BLaER1 (cell line): ENCODE measurements at regions not wholly inside any gene's neighbourhood (a gene's known extent, or its start where the extent isn't known, plus 50 kb on each side); places are given as distances from the start of the nearest gene placed in this dataset.
"Not testable (repeated sequence)": the region's sequence is repeated elsewhere in the genome, so short reads cannot be mapped to it uniquely, and the experiment has no call there.

Experiments used
- H3K27ac ChIP-seq: shearing (Covaris generic); formaldehyde crosslinking; 2 replicates; pipeline ENCODE4 v1.8.1; 2022
- H3K27me3 ChIP-seq: shearing (Covaris generic); formaldehyde crosslinking; 2 replicates; pipeline ENCODE4 v1.8.1; 2022
- H3K36me3 ChIP-seq: shearing (Covaris generic); formaldehyde crosslinking; 2 replicates; pipeline ENCODE4 v1.8.1; 2022
- H3K4me1 ChIP-seq: shearing (Covaris generic); formaldehyde crosslinking; 2 replicates; pipeline ENCODE4 v1.8.1; 2022
- H3K4me2 ChIP-seq: shearing (Covaris generic); formaldehyde crosslinking; 2 replicates; pipeline ENCODE4 v1.8.1; 2022
- H3K4me3 ChIP-seq: shearing (Covaris generic); formaldehyde crosslinking; 2 replicates; pipeline ENCODE4 v1.8.1; 2022
- H3K9ac ChIP-seq: shearing (Covaris generic); formaldehyde crosslinking; 2 replicates; pipeline ENCODE4 v1.8.1; 2022
- H3K9me3 ChIP-seq: shearing (Covaris generic); formaldehyde crosslinking; 2 replicates; pipeline ENCODE4 v1.8.1; 2022
- H4K20me1 ChIP-seq: shearing (Covaris generic); formaldehyde crosslinking; 2 replicates; pipeline ENCODE4 v1.8.1; 2022
- Cebpa-rat ChIP-seq: shearing (Covaris generic); IDR thresholded peaks from 2 replicates; pipeline ENCODE4 v1.8.1; 2022

- Histone ChIP-seq H3K36me3 (no peaks in the 10 kb centered on the region), H3K4me3 (no peak overlapping the region), H3K4me1 (peaks cover 7% of the 10 kb centered on the region; the same call in 1 of the 2 replicates), H3K27me3 (no peaks in the 10 kb centered on the region), H3K27ac (no peak overlapping the region), H3K9me3 (peaks cover 6% of the 10 kb centered on the region; the same call in 1 of the 2 replicates), H3K4me2 (no peak overlapping the region), H4K20me1 (no peaks in the 10 kb centered on the region), H3K9ac (no peak overlapping the region)
- no peak for TF ChIP-seq Cebpa-rat
Observed at GRCh38 chr2:16417726-16418125, 247.9 kb downstream of the CYRIA start.

DNA sequence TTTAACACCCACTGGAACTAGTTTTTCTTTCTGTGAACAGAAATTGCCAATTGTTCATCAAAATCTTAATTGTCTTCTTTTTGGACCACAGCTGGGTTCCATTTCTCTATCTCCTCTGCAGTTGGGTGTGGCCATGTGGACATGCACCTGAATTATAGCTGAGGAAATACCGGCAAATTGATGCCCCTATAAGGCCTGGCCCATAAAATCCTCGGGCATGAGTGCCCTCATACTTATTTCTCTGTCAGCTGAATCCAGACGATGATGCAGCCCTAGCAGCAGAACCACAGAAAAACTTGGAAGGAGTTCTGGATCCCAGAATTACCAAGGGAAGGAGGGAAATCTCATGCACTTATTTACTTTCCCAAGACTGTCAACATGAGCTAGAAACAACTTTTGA is 249.0 kb downstream of the CYRIA start:
- TF ChIP-seq Cebpa-rat: no peak
- no peaks in the 10 kb centered on the region for H3K27me3 ChIP-seq

DNA sequence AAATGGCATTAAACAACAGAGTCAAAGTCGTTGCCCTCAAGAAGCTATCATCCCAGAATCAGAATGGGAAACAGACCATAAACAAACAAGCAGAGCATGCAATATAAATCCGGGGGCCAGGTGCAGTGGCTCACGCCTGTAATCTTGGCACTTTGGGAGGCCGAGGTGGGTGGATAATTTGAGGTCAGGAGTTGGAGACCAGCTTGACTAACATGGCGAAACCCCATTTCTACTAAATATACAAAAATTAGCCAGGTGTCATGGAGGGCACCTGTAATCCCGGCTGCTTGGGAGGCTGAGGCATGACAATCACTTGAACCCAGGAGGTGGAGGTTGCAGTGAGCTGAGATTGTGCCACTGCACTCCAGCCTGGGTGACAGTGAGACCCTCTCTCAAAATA is 249.8 kb downstream of the CYRIA start:
- not testable (repeated sequence) for H3K4me2 ChIP-seq, H3K36me3 ChIP-seq, H3K27ac ChIP-seq, H3K9me3 ChIP-seq, H3K4me3 ChIP-seq, H3K27me3 ChIP-seq, H3K9ac ChIP-seq, H4K20me1 ChIP-seq, H3K4me1 ChIP-seq

More for the DNA sequence above, 249.0 kb downstream of the CYRIA start:
- Histone ChIP-seq H3K27ac (no peak overlapping the region), H3K4me2 (no peak overlapping the region), H3K9me3 (peaks cover 6% of the 10 kb centered on the region; the same call in 1 of the 2 replicates), H3K36me3 (no peaks in the 10 kb centered on the region), H4K20me1 (no peaks in the 10 kb centered on the region), H3K4me1 (peaks cover 10% of the 10 kb centered on the region; the same call in 1 of the 2 replicates), H3K9ac (no peak overlapping the region), H3K4me3 (no peak overlapping the region)

DNA sequence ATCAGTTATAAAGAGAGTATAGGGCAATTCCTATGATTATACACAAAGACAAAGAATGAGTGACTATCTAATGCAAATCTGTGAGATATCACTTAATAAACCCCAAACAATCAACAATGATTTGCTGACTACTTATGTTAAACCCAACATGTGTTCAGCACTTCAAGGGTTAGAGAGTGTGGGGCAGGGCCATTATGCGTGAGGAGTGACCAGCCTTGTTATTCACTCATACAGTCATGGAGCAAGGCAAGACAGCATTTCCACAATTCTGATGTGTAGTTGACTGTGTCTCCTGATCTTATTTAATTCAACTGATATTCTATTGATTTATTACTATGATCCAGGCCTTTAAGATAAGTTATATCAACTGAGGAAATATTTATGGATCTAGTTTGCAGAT is 251.7 kb downstream of the CYRIA start:
- Histone ChIP-seq H3K27me3 (no peaks in the 10 kb centered on the region), H3K4me3 (no peak overlapping the region), H3K4me2 (no peak overlapping the region), H3K9ac (no peak overlapping the region), H4K20me1 (no peaks in the 10 kb centered on the region), H3K36me3 (no peaks in the 10 kb centered on the region), H3K27ac (no peak overlapping the region), H3K9me3 (peaks cover 6% of the 10 kb centered on the region; the same call in 1 of the 2 replicates), H3K4me1 (peaks cover 10% of the 10 kb centered on the region; the same call in 1 of the 2 replicates)
- no peak for TF ChIP-seq Cebpa-rat

GRCh38 chr2:16413285-16413684 is 252.3 kb downstream of the CYRIA start:
- Histone ChIP-seq H3K4me3 (no peak overlapping the region), H3K36me3 (no peaks in the 10 kb centered on the region), H3K9ac (no peak overlapping the region), H3K27ac (no peak overlapping the region), H4K20me1 (no peaks in the 10 kb centered on the region), H3K4me1 (peaks cover 10% of the 10 kb centered on the region; the same call in 1 of the 2 replicates), H3K4me2 (peak overlapping the region; percentile 27; the same call in 1 of the 2 replicates), H3K27me3 (no peaks in the 10 kb centered on the region), H3K9me3 (peaks cover 6% of the 10 kb centered on the region; the same call in 1 of the 2 replicates)
- TF ChIP-seq Cebpa-rat: no peak

- Histone ChIP-seq H3K27me3 (no peaks in the 10 kb centered on the region), H3K9me3 (peaks cover 6% of the 10 kb centered on the region; the same call in 1 of the 2 replicates), H3K36me3 (no peaks in the 10 kb centered on the region), H3K4me1 (peaks cover 10% of the 10 kb centered on the region; the same call in 1 of the 2 replicates), H3K4me2 (0 out of 2 replicates have a peak overlapping the region, but pooled peaks have one; percentile 27), H3K4me3 (no peak overlapping the region), H4K20me1 (no peaks in the 10 kb centered on the region), H3K9ac (no peak overlapping the region), H3K27ac (no peak overlapping the region)
- TF ChIP-seq Cebpa-rat: no peak
Observed at GRCh38 chr2:16412321-16413030, 253.2 kb downstream of the CYRIA start.

DNA sequence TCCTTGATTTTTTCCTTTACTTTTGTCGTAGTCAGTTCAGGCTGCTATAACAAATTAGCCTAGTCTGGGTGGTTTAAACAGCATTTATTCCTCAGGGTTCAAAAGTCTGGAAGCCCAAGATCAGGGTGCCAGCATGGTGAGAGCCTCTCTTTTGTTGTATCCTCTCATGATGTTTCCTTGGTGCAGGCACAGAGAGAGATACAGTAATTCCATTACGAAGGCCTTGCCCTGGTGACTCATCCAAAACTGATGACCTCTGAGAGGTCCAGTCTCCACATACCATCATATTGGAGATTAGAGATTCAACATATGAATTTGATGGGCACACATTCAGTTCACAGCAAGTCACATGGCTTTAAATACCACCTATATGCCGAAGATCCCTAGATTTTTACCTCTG is 253.8 kb downstream of the CYRIA start:
- peaks cover 6% of the 10 kb centered on the region; the same call in 1 of the 2 replicates for H3K9me3 ChIP-seq
- no peaks in the 10 kb centered on the region for H4K20me1 ChIP-seq
- H3K27ac ChIP-seq: no peak overlapping the region
- H3K4me2 ChIP-seq: no peak overlapping the region
- TF ChIP-seq Cebpa-rat: no peak
- no peaks in the 10 kb centered on the region for H3K27me3 ChIP-seq
- H3K4me1 ChIP-seq: peaks cover 10% of the 10 kb centered on the region; the same call in 1 of the 2 replicates
- no peaks in the 10 kb centered on the region for H3K36me3 ChIP-seq
- no peak overlapping the region for H3K4me3 ChIP-seq
- H3K9ac ChIP-seq: no peak overlapping the region

DNA sequence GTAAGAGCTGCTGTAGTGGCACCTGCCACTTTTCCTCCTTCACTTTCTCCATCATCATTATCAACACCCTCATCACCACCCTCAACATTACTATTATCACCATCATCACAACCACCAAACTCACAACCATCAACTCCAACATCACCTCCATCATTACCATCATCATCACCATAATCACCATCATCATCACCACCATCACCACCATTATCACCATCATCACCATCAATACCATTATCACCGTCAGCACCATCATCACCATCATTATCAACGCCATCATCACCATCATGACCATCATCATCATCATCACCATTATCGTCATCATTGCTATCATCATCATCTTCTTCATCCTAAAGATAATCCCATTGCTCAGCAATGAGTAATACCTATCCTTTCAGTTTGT is 255.8 kb downstream of the CYRIA start:
- no peak overlapping the region for H3K9ac ChIP-seq
- no peaks in the 10 kb centered on the region for H3K9me3 ChIP-seq
- H3K4me3 ChIP-seq: no peak overlapping the region
- H3K4me2 ChIP-seq: no peak overlapping the region
- H4K20me1 ChIP-seq: no peaks in the 10 kb centered on the region
- H3K27ac ChIP-seq: no peak overlapping the region
- no peaks in the 10 kb centered on the region for H3K36me3 ChIP-seq
- peaks cover 10% of the 10 kb centered on the region; the same call in 1 of the 2 replicates for H3K4me1 ChIP-seq
- TF ChIP-seq Cebpa-rat: no peak
- H3K27me3 ChIP-seq: no peaks in the 10 kb centered on the region

DNA sequence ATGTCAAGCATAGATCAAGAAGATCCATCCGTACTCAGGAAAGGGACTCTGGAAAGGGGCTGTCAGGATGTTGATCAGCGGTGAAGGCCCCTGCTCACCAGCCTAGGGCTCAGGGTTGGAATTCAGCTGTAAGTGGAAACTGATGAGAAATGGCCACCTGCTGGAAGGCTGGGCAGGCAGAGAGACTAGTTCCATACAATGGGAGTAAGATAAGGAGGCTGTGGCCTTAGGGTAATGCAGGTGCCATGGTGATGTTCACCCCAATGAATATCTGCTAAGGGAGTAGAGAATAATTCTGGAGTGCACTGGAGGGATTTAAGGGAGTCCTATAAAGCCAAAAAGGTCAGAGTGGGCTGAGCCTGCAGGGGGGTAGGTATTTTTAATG is 256.6 kb downstream of the CYRIA start:
- Histone ChIP-seq H3K9ac (no peak overlapping the region), H3K27ac (no peak overlapping the region), H4K20me1 (no peaks in the 10 kb centered on the region)

GRCh38 chr2:16408331-16409005 is 257.2 kb downstream of the CYRIA start:
- H3K9ac ChIP-seq: no peak overlapping the region
- no peak for TF ChIP-seq Cebpa-rat
- no peaks in the 10 kb centered on the region for H3K27me3 ChIP-seq
- H3K4me1 ChIP-seq: peaks cover 10% of the 10 kb centered on the region; the same call in 1 of the 2 replicates
- H3K4me3 ChIP-seq: no peak overlapping the region
- no peak overlapping the region for H3K27ac ChIP-seq
- H3K36me3 ChIP-seq: no peaks in the 10 kb centered on the region
- no peaks in the 10 kb centered on the region for H4K20me1 ChIP-seq
- no peak overlapping the region for H3K4me2 ChIP-seq
- no peaks in the 10 kb centered on the region for H3K9me3 ChIP-seq

More for the DNA sequence above, 256.6 kb downstream of the CYRIA start:
- no peak for TF ChIP-seq Cebpa-rat
- peaks cover 10% of the 10 kb centered on the region; the same call in 1 of the 2 replicates for H3K4me1 ChIP-seq
- no peaks in the 10 kb centered on the region for H3K9me3 ChIP-seq
- no peak overlapping the region for H3K4me3 ChIP-seq
- H3K36me3 ChIP-seq: no peaks in the 10 kb centered on the region
- H3K27me3 ChIP-seq: no peaks in the 10 kb centered on the region
- no peak overlapping the region for H3K4me2 ChIP-seq
